Dedifferentiated amniotic fluid mesenchymal stem cell (primary cell): ENCODE measurements at regions not wholly inside any gene's neighbourhood (a gene's known extent, or its start where the extent isn't known, plus 50 kb on each side); places are given as distances from the start of the nearest gene placed in this dataset.
"Not testable (repeated sequence)": the region's sequence is repeated elsewhere in the genome, so short reads cannot be mapped to it uniquely, and the experiment has no call there.

Experiments used
- DNase-seq: peaks from one replicate; pipeline ENCODE4 v3.0.0-alpha.2; 2016; ENCODE audit errors: extremely low spot score

- DNase-seq, result no peak
Observed at GRCh38 chr9:126170286-126170823, 156.3 kb upstream of the MVB12B start.

GRCh38 chr9:126171641-126172040 is 155.0 kb upstream of the MVB12B start:
- no peak for DNase-seq

- DNase-seq, result no peak
Observed at GRCh38 chr9:126173401-126173800, 153.2 kb upstream of the MVB12B start.

- no peak for DNase-seq
Observed at GRCh38 chr9:126173929-126174328, 152.7 kb upstream of the MVB12B start.

- DNase-seq, result no peak
Observed at GRCh38 chr9:126183266-126183665, 143.4 kb upstream of the MVB12B start.

- DNase-seq, result not testable (repeated sequence)
Observed at GRCh38 chr9:126190994-126191393, 135.6 kb upstream of the MVB12B start.

GRCh38 chr9:126198854-126199253 is 127.8 kb upstream of the MVB12B start:
- DNase-seq, result no peak

- no peak for DNase-seq
Observed at GRCh38 chr9:126203313-126203712, 123.3 kb upstream of the MVB12B start.

- DNase-seq, result no peak
Observed at GRCh38 chr9:126204197-126204596, 122.4 kb upstream of the MVB12B start.

- no peak for DNase-seq
Observed at GRCh38 chr9:126204708-126205225, 121.9 kb upstream of the MVB12B start.

GRCh38 chr9:126205265-126205664 is 121.4 kb upstream of the MVB12B start:
- no peak for DNase-seq

GRCh38 chr9:126205845-126206498 is 120.7 kb upstream of the MVB12B start:
- no peak for DNase-seq

GRCh38 chr9:126207256-126207655 is 119.4 kb upstream of the MVB12B start:
- DNase-seq, result no peak

- no peak for DNase-seq
Observed at GRCh38 chr9:126208216-126208758, 118.3 kb upstream of the MVB12B start.

GRCh38 chr9:126211441-126212074 is 115.1 kb upstream of the MVB12B start:
- no peak for DNase-seq

GRCh38 chr9:126215486-126215885 is 111.1 kb upstream of the MVB12B start:
- DNase-seq, result no peak

- DNase-seq, result no peak
Observed at GRCh38 chr9:126216826-126217225, 109.8 kb upstream of the MVB12B start.

GRCh38 chr9:126217250-126217653 is 109.4 kb upstream of the MVB12B start:
- DNase-seq, result no peak

- DNase-seq, result no peak
Observed at GRCh38 chr9:126217797-126218196, 108.8 kb upstream of the MVB12B start.

GRCh38 chr9:126218359-126219125 is 108.1 kb upstream of the MVB12B start:
- no peak for DNase-seq

- DNase-seq, result no peak
Observed at GRCh38 chr9:126219166-126219565, 107.5 kb upstream of the MVB12B start.

GRCh38 chr9:126219648-126220063 is 107.0 kb upstream of the MVB12B start:
- DNase-seq, result no peak
